ENCODE measurements at regions not wholly inside any gene's neighbourhood (a gene's known extent, or its start where the extent isn't known, plus 50 kb on each side); places are given as distances from the start of the nearest gene placed in this dataset.

- no peak for ATAC-seq
- no peak for TF ChIP-seq BACH2 (CRISPR knock-in tag; IDR thresholded peaks at IDR 0.05; ENCODE audit: borderline replicate concordance)
- TF ChIP-seq RARB (CRISPR knock-in tag; IDR thresholded peaks at IDR 0.05) = no peak
- TF ChIP-seq, protein P1, sequence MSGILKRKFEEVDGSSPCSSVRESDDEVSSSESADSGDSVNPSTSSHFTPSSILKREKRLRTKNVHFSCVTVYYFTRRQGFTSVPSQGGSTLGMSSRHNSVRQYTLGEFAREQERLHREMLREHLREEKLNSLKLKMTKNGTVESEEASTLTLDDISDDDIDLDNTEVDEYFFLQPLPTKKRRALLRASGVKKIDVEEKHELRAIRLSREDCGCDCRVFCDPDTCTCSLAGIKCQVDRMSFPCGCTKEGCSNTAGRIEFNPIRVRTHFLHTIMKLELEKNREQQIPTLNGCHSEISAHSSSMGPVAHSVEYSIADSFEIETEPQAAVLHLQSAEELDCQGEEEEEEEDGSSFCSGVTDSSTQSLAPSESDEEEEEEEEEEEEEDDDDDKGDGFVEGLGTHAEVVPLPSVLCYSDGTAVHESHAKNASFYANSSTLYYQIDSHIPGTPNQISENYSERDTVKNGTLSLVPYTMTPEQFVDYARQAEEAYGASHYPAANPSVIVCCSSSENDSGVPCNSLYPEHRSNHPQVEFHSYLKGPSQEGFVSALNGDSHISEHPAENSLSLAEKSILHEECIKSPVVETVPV (CRISPR knock-in tag; IDR thresholded peaks at IDR 0.05) = no peak
- TF ChIP-seq ZNF565 (CRISPR knock-in tag; conservative IDR thresholded peaks at IDR 0.05; ENCODE audit: low read depth) = no peak
- no peak for TF ChIP-seq ZFP3 (CRISPR knock-in tag; IDR thresholded peaks at IDR 0.05)
- TF ChIP-seq CSDC2 (CRISPR knock-in tag; IDR thresholded peaks at IDR 0.05) = no peak
Measured at GRCh38 chr18:55866886-55867285, 278.9 kb upstream of the TCF4 start.

DNA sequence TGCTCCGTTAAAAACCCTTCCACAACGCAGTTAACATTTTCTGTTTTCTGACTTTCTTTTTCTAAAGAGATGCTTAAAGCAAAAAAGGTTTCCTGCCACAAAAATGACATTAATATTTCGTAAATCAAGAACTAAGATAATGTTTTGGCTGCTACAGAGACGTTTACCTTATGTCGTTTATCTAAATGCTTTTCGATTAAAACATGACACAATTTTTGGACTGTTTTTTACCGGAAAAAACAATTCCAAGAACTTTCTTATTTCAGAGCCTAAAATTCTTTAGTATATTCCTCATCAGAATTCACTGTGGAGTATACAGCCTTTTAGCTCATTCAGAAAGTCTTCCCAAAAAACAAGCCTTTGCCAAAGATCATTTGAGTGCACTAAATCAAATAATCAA lies 278.0 kb upstream of the TCF4 start:
- no peak for ATAC-seq
- TF ChIP-seq ISL1 (CRISPR knock-in tag; IDR thresholded peaks at IDR 0.05) = no peak
- TF ChIP-seq RARB (CRISPR knock-in tag; IDR thresholded peaks at IDR 0.05) = no peak
- no peak for TF ChIP-seq OSR1 (CRISPR knock-in tag; IDR thresholded peaks at IDR 0.05)
- no peak for TF ChIP-seq ZFP3 (CRISPR knock-in tag; IDR thresholded peaks at IDR 0.05)

DNA sequence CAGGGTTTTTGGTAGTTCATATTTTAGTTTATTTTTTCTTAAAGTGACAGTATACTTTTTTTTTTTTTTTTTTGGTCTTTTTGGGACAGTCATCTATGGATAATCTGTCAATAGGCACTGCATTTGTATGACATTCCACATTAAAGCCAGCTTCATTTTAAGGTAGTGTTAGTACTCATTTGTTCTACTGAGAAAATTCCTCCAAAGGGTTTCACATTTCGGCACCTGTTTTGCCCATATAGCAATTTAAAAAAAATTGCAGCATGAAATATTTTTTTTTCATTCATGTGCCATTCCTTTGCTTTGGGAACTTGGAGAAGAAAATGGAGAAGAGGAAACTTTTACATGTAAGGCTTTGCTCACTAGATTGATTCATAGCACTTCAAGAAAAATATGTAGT lies 276.3 kb upstream of the TCF4 start:
- no peak for TF ChIP-seq BACH2 (CRISPR knock-in tag; IDR thresholded peaks at IDR 0.05; ENCODE audit: borderline replicate concordance)
- no peak for TF ChIP-seq RARB (CRISPR knock-in tag; IDR thresholded peaks at IDR 0.05)
- no peak for TF ChIP-seq SNAI2 (CRISPR knock-in tag; IDR thresholded peaks at IDR 0.05)
- TF ChIP-seq TCF4 (CRISPR knock-in tag; IDR thresholded peaks at IDR 0.05; ENCODE audit: borderline replicate concordance) = no peak
- TF ChIP-seq, protein P2, sequence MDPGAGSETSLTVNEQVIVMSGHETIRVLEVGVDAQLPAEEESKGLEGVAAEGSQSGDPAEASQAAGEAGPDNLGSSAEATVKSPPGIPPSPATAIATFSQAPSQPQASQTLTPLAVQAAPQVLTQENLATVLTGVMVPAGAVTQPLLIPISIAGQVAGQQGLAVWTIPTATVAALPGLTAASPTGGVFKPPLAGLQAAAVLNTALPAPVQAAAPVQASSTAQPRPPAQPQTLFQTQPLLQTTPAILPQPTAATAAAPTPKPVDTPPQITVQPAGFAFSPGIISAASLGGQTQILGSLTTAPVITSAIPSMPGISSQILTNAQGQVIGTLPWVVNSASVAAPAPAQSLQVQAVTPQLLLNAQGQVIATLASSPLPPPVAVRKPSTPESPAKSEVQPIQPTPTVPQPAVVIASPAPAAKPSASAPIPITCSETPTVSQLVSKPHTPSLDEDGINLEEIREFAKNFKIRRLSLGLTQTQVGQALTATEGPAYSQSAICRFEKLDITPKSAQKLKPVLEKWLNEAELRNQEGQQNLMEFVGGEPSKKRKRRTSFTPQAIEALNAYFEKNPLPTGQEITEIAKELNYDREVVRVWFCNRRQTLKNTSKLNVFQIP (CRISPR knock-in tag; IDR thresholded peaks at IDR 0.05; ENCODE audit: borderline replicate concordance, low read depth) = no peak
- TF ChIP-seq, protein P3, sequence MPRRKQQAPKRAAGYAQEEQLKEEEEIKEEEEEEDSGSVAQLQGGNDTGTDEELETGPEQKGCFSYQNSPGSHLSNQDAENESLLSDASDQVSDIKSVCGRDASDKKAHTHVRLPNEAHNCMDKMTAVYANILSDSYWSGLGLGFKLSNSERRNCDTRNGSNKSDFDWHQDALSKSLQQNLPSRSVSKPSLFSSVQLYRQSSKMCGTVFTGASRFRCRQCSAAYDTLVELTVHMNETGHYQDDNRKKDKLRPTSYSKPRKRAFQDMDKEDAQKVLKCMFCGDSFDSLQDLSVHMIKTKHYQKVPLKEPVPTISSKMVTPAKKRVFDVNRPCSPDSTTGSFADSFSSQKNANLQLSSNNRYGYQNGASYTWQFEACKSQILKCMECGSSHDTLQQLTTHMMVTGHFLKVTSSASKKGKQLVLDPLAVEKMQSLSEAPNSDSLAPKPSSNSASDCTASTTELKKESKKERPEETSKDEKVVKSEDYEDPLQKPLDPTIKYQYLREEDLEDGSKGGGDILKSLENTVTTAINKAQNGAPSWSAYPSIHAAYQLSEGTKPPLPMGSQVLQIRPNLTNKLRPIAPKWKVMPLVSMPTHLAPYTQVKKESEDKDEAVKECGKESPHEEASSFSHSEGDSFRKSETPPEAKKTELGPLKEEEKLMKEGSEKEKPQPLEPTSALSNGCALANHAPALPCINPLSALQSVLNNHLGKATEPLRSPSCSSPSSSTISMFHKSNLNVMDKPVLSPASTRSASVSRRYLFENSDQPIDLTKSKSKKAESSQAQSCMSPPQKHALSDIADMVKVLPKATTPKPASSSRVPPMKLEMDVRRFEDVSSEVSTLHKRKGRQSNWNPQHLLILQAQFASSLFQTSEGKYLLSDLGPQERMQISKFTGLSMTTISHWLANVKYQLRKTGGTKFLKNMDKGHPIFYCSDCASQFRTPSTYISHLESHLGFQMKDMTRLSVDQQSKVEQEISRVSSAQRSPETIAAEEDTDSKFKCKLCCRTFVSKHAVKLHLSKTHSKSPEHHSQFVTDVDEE (CRISPR knock-in tag; IDR thresholded peaks at IDR 0.05) = no peak
- TF ChIP-seq, protein P1 (CRISPR knock-in tag; IDR thresholded peaks at IDR 0.05) = no peak
- no peak for TF ChIP-seq TOX (CRISPR knock-in tag; IDR thresholded peaks at IDR 0.05; ENCODE audit: borderline replicate concordance)
- TF ChIP-seq ZFP30 (CRISPR knock-in tag; IDR thresholded peaks at IDR 0.05) = no peak
- TF ChIP-seq ZNF70 (CRISPR knock-in tag; IDR thresholded peaks at IDR 0.05) = no peak
- no peak for ATAC-seq

GRCh38 chr18:55863876-55864275 lies 275.9 kb upstream of the TCF4 start:
- ATAC-seq = peak; percentile 72
- no peak for TF ChIP-seq PPARA (CRISPR knock-in tag; IDR thresholded peaks at IDR 0.05; ENCODE audit: borderline replicate concordance)
- TF ChIP-seq ZNF70 (CRISPR knock-in tag; IDR thresholded peaks at IDR 0.05) = no peak
- TF ChIP-seq, protein P1 (CRISPR knock-in tag; IDR thresholded peaks at IDR 0.05) = no peak; the same call in 1 of the 2 replicates
- no peak for TF ChIP-seq PATZ1 (CRISPR knock-in tag; IDR thresholded peaks at IDR 0.05; ENCODE audit: borderline replicate concordance)
- TF ChIP-seq ZNF8 (CRISPR knock-in tag; IDR thresholded peaks at IDR 0.05) = no peak
- TF ChIP-seq, protein P2 (CRISPR knock-in tag; IDR thresholded peaks at IDR 0.05; ENCODE audit: borderline replicate concordance, low read depth) = no peak
- TF ChIP-seq TCF4 (CRISPR knock-in tag; IDR thresholded peaks at IDR 0.05; ENCODE audit: borderline replicate concordance) = peak; percentile 85
- no peak for TF ChIP-seq TOX (CRISPR knock-in tag; IDR thresholded peaks at IDR 0.05; ENCODE audit: borderline replicate concordance)
- TF ChIP-seq, protein P4, sequence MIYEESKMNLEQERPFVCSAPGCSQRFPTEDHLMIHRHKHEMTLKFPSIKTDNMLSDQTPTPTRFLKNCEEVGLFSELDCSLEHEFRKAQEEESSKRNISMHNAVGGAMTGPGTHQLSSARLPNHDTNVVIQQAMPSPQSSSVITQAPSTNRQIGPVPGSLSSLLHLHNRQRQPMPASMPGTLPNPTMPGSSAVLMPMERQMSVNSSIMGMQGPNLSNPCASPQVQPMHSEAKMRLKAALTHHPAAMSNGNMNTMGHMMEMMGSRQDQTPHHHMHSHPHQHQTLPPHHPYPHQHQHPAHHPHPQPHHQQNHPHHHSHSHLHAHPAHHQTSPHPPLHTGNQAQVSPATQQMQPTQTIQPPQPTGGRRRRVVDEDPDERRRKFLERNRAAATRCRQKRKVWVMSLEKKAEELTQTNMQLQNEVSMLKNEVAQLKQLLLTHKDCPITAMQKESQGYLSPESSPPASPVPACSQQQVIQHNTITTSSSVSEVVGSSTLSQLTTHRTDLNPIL (CRISPR knock-in tag; IDR thresholded peaks at IDR 0.05; ENCODE audit: low read depth) = no peak
- no peak for TF ChIP-seq ZFP30 (CRISPR knock-in tag; IDR thresholded peaks at IDR 0.05)

All from SK-N-SH treated with all-trans-retinoic acid at 6 μM for 48 hours (cell line).